GM12892 (cell line): ENCODE measurements at regions not wholly inside any gene's neighbourhood (a gene's known extent, or its start where the extent isn't known, plus 50 kb on each side); places are given as distances from the start of the nearest gene placed in this dataset.

Source experiments
- POLR2A ChIP-seq: IDR thresholded peaks from 2 replicates; pipeline ENCODE4 v1.6.1; 2011; ENCODE audit warnings: low read depth, low read length, control low read depth
- POLR2AphosphoS5 ChIP-seq: IDR thresholded peaks from 2 replicates; pipeline ENCODE4 v1.6.1; 2011; ENCODE audit warnings: low read depth, low read length, control low read depth
- TAF1 ChIP-seq: IDR thresholded peaks from 2 replicates; pipeline ENCODE4 v1.6.1; 2011; ENCODE audit warnings: low read depth, mild to moderate bottlenecking, control low read depth, low read length, borderline replicate concordance

- TF ChIP-seq POLR2A: no peak
- TF ChIP-seq POLR2AphosphoS5: no peak
- TF ChIP-seq TAF1: no peak
Measured at GRCh38 chr5:2165203-2165602, 282.5 kb upstream of the IRX4 start.
